ENCODE measurements at regions not wholly inside any gene's neighbourhood (a gene's known extent, or its start where the extent isn't known, plus 50 kb on each side); places are given as distances from the start of the nearest gene placed in this dataset.

GRCh38 chr17:73718362-73718761 lies 74.1 kb upstream of the SDK2 start:
- TF ChIP-seq, protein P1, sequence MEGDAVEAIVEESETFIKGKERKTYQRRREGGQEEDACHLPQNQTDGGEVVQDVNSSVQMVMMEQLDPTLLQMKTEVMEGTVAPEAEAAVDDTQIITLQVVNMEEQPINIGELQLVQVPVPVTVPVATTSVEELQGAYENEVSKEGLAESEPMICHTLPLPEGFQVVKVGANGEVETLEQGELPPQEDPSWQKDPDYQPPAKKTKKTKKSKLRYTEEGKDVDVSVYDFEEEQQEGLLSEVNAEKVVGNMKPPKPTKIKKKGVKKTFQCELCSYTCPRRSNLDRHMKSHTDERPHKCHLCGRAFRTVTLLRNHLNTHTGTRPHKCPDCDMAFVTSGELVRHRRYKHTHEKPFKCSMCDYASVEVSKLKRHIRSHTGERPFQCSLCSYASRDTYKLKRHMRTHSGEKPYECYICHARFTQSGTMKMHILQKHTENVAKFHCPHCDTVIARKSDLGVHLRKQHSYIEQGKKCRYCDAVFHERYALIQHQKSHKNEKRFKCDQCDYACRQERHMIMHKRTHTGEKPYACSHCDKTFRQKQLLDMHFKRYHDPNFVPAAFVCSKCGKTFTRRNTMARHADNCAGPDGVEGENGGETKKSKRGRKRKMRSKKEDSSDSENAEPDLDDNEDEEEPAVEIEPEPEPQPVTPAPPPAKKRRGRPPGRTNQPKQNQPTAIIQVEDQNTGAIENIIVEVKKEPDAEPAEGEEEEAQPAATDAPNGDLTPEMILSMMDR (IDR thresholded peaks at IDR 0.05; ENCODE audit: control extremely low read depth, extremely low read depth, low read depth, missing control alignments): no peak
- ChIA-PET CTCF (interaction anchor here (0.9 to 1.2 kb wide), 3 partner anchors 9 to 15 kb away, joined by 3 to 4 read pairs (median 3); no protein-coding TSS in a partner anchor), POLR2A (no interaction called here)
- no peak for DNase-seq (ENCODE audit: extremely low spot score)

DNA sequence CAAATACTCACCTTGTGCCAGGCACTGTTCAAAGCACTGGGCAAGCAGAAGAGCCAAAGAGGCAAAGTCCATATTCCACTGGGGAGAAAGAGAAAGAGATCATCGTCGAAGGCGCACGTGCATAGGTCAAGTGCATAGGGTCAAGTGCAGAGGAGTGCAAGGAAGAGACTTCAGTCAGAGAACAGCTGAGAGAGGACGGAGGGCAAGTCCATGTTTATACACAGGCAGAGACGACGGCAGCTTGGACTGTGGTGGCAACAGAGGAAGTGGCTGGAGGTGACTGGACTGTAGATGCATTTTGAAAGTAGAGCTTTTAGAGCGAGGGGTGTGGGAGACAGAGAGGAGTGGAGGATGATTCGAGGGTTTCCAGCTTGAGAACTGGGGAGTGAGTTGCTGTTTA lies 74.7 kb upstream of the SDK2 start:
- DNase-seq (ENCODE audit: extremely low spot score): no peak
- TF ChIP-seq, protein P1 (IDR thresholded peaks at IDR 0.05; ENCODE audit: control extremely low read depth, extremely low read depth, low read depth, missing control alignments): no peak
- POLR2A ChIA-PET: no interaction called here
- CTCF ChIA-PET: interaction anchor here (0.7 to 1.2 kb wide), 3 partner anchors 9 to 15 kb away, joined by 3 read pairs; no protein-coding TSS in a partner anchor

GRCh38 chr17:73719588-73720071 lies 75.4 kb upstream of the SDK2 start:
- no peak for DNase-seq (ENCODE audit: extremely low spot score)
- CTCF ChIA-PET: interaction anchor here (0.7 to 1.2 kb wide), 2 partner anchors 10 to 12 kb away, joined by 3 read pairs; no protein-coding TSS in a partner anchor
- POLR2A ChIA-PET: no interaction called here
- TF ChIP-seq, protein P1 (IDR thresholded peaks at IDR 0.05; ENCODE audit: control extremely low read depth, extremely low read depth, low read depth, missing control alignments): no peak

GRCh38 chr17:73720187-73720834 lies 76.1 kb upstream of the SDK2 start:
- DNase-seq (ENCODE audit: extremely low spot score): no peak
- TF ChIP-seq, protein P1 (IDR thresholded peaks at IDR 0.05; ENCODE audit: control extremely low read depth, extremely low read depth, low read depth, missing control alignments): no peak
- ChIA-PET POLR2A (no interaction called here), CTCF (no interaction called here)

DNA sequence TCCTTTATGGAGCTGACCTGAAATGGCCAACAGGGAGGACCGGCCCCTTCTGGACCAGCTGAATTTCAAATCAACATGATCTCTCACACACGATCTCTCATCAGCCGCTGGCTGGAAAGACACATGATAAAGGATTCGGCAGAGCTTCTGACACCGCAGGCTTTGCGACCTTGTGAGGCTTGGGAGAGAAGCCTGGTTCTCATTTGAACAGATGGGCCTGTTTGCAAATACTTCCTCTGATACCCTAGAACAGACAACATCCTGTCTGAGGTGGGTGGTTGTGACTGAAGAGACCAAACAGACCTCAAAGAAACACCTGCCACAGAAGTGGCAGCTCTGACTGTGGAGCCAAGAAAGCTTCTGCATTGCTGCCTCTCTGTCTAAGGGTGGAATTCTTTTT lies 77.9 kb upstream of the SDK2 start:
- ChIA-PET CTCF (interaction anchor here (4.6 kb wide), 1 partner anchor 12 kb away, joined by 24 read pairs; no protein-coding TSS in a partner anchor), POLR2A (no interaction called here)
- no peak for DNase-seq (ENCODE audit: extremely low spot score)
- TF ChIP-seq, protein P1 (IDR thresholded peaks at IDR 0.05; ENCODE audit: control extremely low read depth, extremely low read depth, low read depth, missing control alignments): no peak

- TF ChIP-seq, protein P1 (IDR thresholded peaks at IDR 0.05; ENCODE audit: control extremely low read depth, extremely low read depth, low read depth, missing control alignments): no peak
- CTCF ChIA-PET: interaction anchor here (4.6 kb wide), 1 partner anchor 13 kb away, joined by 24 read pairs; no protein-coding TSS in a partner anchor
- POLR2A ChIA-PET: no interaction called here
- no peak for DNase-seq (ENCODE audit: extremely low spot score)
Measured at GRCh38 chr17:73723317-73723716, 79.1 kb upstream of the SDK2 start.

Data from GM10248 (cell line).